HG03571 (cell line): ENCODE measurements at regions not wholly inside any gene's neighbourhood (a gene's known extent, or its start where the extent isn't known, plus 50 kb on each side); places are given as distances from the start of the nearest gene placed in this dataset.
"Not testable (repeated sequence)": the region's sequence is repeated elsewhere in the genome, so short reads cannot be mapped to it uniquely, and the experiment has no call there.

ENCODE experiments used
- ATAC-seq: cut with Tn5 transposase; IDR thresholded peaks from one replicate; pipeline ENCODE4 v1.9.1; 2021; ENCODE audit not compliant: unreplicated experiment

DNA sequence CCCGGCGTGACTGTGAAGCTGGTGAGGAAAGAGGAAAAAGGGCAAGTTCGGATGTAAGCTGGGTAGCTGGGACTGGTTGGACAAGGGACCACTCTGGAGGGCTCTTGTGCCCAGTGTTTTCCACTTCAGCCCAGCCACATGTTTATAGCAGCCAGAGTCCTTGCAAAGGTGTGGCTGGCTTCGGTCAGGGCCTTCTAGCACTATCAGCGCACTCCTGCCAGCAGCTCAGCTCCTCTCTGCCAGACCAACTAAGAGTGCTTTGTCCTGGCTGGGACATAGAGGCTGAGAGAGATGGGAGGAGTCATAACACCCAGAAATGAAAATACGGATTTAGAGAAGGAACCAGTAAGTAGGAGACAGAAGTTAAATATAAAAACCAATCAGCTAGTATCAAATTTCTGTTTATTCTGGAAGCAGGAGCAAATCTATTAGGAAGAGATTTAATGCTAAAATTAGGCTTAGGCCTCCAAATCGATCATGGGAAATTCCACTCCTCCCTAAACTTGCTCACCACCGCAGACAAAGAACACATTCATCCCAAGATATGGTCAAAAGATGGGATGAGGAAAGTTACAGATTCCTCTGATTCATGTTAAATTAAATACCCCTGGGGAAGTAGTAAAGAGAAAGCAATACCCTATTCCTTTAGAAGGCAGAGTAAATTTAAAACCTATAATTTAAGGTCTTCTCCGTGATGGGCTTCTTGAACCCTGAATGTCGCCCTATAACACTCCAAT, 135.0 kb downstream of the RALA start:
- no peak for ATAC-seq

DNA sequence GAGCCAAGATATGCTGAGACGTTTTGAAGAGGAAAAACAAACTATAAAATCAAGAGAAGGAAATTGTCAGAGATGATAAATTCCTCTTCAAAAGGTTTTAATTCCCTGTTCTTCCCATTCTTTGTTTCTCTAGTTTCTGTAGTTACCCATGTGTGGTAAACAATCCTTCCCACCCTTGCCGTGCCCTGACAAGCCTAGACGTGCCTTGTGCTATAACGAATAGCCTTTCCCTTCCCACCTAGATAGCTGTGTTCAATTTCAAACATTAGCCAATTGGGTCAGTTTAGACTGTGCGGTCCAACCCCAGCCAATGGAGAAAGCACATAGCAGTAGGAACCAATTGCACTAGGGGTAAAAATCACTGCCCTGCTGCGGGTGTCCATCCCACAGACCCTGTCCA, 138.1 kb downstream of the RALA start:
- no peak for ATAC-seq

DNA sequence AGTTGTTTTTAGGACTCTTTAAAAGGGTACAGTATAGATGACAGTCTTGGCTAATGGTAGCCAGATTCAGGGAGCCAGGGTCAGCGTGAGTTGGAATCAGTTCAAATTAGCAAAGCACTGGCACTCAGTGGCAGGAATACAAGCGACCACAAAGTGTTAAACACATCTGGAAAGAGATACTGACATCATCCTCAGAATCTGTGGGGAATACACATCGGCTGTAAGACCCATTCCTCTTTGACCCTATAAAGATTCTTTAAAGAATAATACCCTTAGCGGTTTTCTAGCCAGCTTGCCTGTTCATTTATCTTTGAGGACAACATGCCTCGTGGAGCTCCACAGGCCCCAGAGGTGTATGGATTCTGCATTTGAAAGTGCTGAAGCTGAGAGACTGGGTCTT, 139.1 kb downstream of the RALA start:
- not testable (repeated sequence) for ATAC-seq

DNA sequence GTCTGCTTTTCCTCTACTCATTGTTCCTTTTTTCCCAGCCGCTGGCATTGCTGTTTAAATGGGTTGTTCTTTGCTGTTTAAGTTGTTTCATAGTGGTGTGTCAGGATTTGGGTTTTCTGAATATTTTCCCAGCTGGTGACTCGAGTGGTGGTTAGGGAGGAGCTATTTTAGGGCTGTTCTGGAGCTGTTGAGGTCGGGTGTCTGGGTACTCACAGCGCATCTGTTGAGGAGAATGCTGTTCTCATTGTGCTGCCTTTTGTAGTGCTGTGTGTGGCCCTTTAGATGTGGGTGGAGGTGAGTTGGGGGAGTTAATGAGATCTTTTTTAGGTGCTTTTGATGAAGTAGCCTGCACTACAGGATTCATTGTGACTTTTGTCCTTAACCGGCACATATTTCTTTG, 139.5 kb downstream of the RALA start:
- not testable (repeated sequence) for ATAC-seq

DNA sequence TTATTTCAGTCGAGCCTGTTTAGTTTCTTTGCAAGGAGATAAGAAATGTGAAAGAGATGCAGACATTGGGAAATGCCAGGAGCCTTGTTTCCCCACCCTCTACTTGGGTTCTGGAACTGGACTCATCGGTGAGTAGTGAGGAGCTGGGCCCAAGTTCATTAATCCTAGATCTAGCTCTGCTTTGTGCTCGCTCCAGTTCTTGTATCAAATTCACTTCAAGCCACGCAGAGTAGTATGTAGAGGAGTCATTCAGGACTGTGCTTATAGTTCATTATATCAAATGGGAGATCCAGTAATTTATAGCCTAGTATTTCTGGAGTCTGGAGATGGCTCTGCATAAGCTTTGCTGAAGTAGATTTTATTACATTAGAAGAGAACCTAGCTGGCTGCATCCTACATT, 142.5 kb downstream of the RALA start:
- ATAC-seq, result not testable (repeated sequence)

DNA sequence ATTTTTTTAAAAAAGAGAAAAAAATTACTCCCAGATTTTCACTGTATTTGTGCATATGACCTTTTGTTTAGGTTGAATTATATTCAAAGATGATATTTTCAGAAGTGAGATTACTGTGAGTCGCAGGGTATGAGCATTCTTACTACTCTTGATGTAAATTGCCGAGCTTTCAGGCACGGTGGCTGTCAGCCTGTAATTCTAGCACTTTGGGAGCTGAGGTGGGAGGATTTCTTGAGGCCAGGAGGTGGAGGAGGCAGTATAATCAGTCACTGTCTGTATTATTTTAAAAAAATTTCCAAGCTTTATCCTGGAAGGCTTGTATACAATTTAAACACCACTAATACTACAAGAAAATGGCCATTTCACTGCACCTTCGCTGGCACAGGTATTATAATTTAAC, 145.1 kb downstream of the RALA start:
- not testable (repeated sequence) for ATAC-seq

DNA sequence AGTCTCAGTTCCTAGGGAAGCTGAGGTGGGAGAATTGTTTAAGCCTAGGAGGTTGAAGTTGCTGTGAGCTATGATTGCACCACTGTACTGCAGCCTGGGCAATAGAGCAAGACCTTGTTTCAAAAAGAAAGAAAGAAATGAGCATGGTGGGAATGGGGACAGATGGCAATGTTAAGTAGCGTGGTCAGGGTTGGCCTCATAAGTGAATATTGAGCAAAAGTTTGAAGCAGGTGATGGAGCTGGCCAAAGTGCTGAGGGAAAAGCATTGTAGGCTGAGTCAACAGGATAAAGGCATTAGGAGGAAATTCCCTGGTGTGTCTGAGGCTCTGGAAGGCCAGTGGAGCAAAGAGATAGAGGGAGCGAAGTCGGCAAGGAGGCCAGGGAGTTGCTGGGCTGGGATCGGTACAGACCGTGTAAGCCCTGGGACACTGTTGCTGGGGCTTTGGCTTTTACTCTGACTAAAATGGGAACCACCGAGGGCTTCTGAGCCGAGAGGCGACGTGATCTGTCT, 151.0 kb downstream of the RALA start:
- not testable (repeated sequence) for ATAC-seq

DNA sequence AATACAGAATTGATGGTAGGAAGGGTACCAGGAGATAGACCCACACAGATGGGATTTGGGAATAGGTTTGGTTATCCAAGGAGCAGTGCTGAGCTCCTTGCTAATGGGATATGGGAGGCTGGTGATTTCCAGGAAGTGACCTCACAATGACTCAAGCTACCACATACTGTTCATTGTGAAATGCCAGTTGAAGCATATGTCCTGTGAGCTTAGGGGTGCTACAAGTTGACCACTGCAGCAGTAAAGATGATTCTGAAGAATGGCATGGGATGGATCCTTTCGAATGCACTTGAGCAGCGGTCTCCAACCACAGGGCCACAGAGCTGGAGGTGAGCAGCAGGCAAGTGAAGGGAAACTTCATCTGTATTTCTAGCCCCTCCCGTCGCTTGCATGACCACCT, 158.2 kb downstream of the RALA start:
- ATAC-seq, result not testable (repeated sequence)

DNA sequence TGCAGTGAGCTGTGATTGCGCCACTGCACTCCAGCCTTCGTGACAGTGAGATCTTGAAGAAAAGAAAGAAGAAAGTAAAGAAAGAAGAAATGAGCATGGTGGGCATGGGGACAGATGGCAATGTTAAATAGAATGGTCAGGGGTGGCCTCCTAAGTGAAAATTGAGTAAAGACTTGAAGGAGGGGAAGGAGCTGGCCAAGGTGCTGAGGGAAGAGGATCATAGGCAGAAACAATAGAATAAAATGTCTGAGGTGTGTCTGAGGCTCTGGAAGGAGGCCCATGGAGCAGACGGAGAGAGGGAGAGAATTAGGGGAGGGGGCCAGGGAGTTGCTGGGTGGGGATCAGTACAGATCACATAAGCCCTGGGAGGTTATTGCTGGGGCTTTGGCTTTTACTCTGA, 163.1 kb downstream of the RALA start:
- not testable (repeated sequence) for ATAC-seq

DNA sequence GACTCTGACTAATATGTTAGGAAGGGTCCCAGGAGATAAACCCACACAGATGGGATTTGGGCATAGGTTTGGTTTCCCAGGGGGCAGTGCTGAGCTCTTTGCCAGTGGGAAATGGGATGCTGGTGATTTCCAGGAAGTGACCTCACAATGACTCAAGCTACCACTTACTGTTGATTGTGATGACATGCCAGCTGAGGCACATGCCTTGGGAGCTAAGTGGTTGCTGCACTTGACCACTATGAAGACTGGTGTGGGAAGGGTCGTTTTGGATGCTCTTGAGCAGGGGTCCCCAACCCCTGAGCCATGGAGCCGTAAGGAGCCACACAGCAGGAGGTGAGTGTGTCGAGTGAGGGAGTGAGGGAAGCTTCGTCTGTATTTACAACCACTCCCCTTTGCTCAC, 159.0 kb upstream of the CDK13 start:
- ATAC-seq, result not testable (repeated sequence)

DNA sequence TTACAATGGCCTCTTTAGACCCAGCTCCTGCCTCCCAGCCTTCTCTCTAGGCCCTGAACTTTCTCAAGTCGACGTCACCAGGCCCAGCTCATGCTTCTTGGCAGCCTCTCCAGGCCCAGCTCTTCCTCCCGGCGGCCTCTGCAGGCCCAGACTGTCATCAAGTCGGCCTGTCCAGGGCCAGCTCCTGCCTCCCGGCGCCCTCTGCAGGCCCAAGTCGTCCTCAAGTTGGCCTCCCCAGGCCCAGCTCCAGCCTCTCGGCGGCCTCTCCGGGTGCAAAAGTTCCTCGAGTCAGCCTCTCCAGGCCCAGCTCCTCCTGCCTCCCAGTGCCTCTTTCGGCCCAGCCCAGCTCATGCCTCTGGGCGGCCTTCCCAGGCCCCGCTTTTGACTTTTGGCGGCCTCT, 158.1 kb upstream of the CDK13 start:
- not testable (repeated sequence) for ATAC-seq

DNA sequence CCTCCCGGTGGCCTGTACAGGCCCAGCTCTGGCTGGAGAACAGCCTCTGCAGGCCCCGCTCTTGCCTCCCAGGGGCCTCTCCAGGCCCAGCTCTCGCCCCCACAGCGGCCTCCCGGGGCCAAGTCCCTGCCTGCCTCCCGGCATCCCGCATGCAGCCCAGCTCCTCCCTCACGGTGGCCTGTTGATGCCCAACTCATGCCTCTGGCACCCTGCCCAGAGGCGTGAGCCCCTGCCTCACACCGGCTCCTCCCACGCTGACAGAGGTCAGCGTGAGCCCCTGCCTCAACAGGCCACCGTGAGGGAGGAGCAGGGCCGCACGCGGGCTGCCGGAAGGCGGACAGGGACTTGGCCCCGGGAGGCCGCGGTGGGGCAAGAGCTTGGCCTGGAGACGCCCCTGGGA, 157.0 kb upstream of the CDK13 start:
- ATAC-seq, result not testable (repeated sequence)

DNA sequence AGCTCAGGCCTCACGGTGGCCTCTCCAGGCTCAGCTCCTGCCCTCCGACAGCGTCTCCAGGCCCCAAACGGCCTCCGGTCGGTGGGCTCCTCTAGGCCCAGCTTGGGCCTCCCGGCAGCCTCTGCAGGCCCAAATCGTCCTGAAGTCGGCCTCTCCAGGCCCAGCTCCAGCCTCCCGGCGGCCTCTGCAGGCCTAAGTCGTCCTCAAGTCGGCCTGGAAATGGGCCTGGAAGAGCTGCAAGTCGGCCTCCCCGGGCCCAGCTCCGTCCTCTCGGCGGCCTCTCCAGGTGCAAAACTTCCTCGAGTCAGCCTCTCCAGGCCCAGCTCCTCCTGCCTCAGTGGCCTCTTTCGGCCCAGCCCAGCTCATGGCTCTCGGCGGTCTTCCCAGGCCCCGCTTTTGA, 156.2 kb upstream of the CDK13 start:
- ATAC-seq, result not testable (repeated sequence)

DNA sequence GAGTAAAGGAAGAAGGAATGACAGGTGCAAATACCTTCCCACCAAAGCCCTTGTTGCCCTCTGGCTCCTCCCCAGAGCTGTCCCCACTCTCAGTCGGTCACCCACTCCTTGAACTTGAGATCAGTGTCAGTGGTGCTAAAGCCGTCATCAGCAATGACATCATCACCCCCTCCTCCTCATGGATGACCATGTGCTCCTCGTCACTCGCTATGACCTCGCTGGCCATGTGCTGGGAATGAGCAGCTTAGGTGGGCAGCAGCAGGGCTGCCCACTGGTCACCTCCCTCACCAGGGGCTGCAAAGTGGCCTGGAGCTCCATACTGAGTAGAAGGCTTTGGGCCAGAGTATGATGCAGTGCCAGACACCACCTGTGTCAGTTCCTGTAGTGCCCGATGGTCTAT, 153.1 kb upstream of the CDK13 start:
- not testable (repeated sequence) for ATAC-seq

DNA sequence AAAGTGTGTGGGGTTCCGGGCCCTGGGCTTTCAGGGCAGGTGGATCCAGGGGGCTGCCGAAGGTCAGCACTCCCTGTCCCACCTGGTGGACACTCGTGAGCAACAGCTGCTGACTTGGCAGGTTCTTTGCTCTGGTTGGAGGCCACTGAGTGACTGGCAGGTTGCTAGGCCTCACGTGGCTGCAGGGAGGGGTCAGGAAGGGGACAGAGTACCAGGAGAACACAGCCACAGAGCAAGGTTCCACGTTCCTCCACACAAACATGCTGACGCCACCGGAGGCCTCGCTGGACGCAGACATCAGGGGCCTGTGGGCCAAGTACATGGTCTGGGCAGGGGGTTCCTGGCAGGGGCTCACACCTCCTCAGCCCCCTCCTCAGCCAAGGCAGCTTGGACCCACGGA, 152.0 kb upstream of the CDK13 start:
- not testable (repeated sequence) for ATAC-seq

DNA sequence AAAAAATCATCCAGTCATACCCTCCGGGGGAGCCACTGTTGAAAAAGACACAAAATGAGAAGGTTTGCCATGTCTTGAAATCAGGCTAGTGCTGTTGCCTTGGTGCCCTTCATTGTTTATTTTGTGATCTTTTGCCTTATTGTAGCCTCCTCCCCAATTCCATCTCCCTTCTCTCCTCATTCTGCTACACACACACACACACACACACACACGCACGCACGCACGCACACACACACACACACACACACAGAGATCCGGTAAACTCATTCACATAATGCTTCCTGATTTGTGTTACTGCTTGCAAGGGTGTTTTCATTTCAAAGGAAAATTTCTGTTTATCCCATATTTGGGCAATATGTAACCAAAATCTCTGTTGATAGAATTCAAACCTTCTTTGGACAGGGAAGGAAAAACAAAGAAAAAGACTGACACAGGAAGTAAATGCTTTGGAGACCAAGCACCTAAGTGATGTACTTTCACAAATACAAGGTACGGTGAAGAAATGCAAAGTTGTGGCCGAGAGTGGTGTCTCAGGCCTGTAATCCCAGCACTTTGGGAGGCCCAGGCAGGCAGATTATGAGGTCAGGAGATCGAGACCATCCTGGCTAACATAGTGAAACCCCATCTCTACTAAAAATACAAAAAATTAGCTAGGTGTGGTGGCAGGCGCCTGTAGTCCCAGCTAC, 141.1 kb upstream of the CDK13 start:
- no peak for ATAC-seq

DNA sequence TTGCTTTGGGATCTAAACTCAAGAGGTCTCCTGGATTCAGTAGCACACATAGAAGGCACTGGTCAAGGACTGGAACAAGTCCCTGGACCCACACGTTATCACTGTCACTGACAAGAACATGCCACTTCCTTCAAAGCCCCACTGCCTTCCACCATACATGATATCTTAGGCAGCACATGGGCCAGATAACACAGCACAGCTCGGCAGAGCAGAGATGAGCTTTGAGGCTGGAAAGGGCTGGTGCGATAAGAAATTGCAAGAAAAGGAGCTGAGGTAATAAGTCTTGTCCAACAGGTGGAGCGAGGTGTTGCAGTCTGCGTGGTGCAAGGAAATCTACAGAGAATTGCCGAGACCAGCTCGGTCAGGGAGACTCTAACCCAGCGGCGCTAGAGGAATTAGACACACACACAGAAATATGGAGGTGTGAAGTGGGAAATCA, 139.8 kb upstream of the CDK13 start:
- no peak for ATAC-seq

DNA sequence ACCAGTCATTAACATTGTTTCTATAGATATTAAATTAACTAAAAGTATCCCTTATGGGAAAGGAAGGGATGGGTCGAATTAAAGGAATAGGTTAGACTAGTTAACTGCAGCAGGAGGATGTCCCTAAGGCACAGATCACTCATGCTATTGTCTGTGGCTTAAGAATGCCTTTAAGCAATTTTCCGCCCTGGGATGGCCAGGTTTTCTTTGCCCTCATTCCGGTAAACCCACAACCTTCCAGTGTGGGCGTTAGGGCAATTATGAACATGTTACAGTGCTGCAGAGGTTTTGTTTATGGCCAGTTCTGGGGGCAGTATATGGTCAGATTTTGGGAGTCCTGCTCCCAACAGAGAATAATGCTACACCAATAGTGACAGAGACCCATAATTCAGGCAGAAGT, 139.3 kb upstream of the CDK13 start:
- no peak for ATAC-seq

DNA sequence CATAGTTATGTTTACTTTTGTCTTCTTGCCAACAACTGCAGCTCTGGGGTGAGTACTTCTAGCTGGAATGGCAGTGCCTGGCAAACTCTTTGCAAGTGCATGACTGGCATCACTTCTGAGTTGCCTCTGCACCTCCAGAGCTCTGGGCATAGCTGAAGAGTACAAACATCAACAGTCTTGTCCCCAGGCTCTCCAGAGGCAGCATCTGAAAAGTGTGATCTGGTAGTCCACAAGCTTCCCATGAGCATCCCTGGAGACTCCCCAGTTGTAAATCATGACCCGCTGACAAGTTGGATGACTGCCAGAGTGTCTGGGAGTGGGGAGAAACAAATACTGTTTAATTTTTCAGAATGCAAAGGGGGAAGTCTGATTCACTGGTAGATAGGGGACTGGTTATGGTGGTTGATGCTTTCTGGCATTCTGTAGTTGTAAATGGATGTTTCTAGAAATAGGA, 138.9 kb upstream of the CDK13 start:
- ATAC-seq, result no peak

DNA sequence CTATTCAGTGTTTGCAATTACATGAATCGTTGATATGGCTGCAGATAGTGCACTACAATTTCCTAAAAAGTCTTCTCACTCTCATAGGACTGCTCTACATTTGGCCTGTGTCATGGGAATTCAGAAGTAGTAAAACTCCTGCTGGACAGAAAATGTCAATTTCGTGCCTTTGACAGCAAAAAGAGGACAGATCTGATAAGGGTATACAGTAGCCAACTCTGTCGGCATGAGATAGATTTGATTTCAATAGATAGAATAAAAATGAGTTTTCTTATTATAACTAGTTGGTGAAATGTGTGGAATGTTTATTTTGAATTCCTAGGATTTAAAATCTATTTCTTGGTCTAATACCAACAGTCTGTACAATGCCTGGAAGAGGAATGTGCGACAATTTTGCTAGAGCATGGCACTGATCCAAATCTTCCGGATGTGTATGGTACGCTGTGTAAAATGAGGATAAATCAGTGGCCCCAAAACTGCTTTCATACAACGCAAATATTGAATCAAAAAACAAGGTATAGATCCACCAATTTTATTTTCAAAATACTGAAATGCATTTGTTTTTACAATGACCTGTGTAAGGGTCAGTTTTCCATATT, 133.5 kb upstream of the CDK13 start:
- no peak for ATAC-seq

DNA sequence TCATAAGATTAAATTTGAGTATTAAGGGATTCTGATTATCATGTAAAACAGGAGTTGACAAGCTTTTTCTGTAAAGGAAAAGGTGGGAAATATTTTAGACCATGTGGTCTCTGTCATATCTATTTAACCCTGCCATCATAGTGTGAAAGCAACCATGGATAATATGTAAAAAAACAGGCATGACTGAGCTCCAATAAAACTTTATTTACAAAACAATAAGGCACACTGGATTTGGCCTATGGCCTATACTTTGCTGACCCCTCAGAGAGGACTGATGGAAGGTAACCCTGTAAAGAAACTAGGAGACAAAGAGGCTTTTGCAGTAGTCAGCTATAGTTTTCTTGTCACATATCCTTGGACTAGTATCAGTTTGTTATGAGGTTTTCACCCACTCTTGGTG, 130.5 kb upstream of the CDK13 start:
- ATAC-seq, result no peak
